ENCODE measurements at regions not wholly inside any gene's neighbourhood (a gene's known extent, or its start where the extent isn't known, plus 50 kb on each side); places are given as distances from the start of the nearest gene placed in this dataset.

DNA sequence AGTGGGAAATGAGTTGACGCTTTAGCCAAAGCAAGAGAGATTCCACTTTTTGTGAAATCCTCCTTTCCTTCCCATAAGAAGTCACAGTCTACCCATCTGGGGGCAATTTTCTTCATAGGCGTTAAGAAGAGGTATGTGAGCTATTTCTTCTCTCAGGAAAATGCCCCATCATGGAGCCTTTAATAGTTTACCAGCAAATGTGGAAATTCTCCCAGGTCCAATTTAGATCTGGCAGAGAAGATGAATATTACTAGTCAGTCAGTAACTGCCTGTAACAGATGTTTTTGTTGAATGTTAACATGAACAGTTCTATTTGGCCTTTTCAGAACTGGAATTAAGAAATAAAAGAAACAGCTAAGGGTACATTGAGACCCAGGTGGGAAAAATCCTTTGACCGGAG is 156.4 kb upstream of the RFX3 start:
- no peak for DNase-seq
- TF ChIP-seq, protein P1, sequence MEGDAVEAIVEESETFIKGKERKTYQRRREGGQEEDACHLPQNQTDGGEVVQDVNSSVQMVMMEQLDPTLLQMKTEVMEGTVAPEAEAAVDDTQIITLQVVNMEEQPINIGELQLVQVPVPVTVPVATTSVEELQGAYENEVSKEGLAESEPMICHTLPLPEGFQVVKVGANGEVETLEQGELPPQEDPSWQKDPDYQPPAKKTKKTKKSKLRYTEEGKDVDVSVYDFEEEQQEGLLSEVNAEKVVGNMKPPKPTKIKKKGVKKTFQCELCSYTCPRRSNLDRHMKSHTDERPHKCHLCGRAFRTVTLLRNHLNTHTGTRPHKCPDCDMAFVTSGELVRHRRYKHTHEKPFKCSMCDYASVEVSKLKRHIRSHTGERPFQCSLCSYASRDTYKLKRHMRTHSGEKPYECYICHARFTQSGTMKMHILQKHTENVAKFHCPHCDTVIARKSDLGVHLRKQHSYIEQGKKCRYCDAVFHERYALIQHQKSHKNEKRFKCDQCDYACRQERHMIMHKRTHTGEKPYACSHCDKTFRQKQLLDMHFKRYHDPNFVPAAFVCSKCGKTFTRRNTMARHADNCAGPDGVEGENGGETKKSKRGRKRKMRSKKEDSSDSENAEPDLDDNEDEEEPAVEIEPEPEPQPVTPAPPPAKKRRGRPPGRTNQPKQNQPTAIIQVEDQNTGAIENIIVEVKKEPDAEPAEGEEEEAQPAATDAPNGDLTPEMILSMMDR (IDR thresholded peaks at IDR 0.05; ENCODE audit: low read depth, low read length): no peak
- H3K4me1 ChIP-seq: no peaks in the 10 kb centered on the region

DNA sequence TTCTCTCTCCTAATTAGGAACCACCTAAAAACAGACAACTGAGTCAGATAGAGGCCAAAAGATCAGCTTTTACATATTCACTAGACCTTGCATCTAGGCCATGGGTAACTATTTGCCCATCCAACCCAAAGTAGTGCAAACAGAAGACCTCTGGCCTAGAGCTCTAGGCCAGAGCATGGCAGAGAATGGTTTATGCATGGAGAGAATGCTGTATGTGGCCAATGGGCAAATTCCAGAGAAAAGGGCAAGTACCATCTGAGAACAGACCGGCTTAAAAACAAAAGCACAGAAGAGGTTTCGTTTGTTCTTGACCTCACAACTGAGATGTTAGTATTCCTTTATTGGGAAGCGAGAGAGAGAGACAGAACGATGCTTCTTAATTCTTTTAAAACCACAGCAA is 151.7 kb upstream of the RFX3 start:
- TF ChIP-seq, protein P1 (IDR thresholded peaks at IDR 0.05; ENCODE audit: low read depth, low read length): no peak

More for the DNA sequence above, 156.4 kb upstream of the RFX3 start:
- Histone ChIP-seq H3K27me3 (no peaks in the 10 kb centered on the region), H3K4me3 (ENCODE audit: low read depth, low read length) (no peak overlapping the region), H3K9me3 (no peaks in the 10 kb centered on the region), H3K36me3 (no peaks in the 10 kb centered on the region)

DNA sequence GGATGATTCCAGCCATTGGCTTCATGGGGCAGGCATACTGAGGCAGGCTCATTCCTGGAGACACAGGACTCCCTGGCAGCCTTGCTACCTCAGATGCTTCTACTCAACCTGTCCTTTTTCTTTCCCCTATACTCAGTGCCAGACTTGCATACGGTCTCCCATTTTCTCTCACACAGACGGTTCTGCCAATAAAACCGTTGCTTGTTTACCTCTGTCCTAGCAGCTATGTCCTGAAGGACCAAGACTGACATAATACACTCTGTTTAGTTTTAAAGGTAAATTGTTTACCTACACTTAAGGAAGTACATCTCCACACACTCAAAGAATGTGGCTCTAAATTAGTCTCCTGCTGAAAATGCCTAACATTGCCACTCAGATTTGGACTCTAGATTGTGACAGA is 151.0 kb upstream of the RFX3 start:
- DNase-seq: no peak
- H3K4me1 ChIP-seq: no peaks in the 10 kb centered on the region

More for the DNA sequence above, 151.7 kb upstream of the RFX3 start:
- H3K4me1 ChIP-seq: no peaks in the 10 kb centered on the region
- no peaks in the 10 kb centered on the region for H3K36me3 ChIP-seq
- H3K27me3 ChIP-seq: no peaks in the 10 kb centered on the region
- H3K9me3 ChIP-seq: no peaks in the 10 kb centered on the region
- no peak for DNase-seq
- H3K4me3 ChIP-seq (ENCODE audit: low read depth, low read length): no peak overlapping the region

DNA sequence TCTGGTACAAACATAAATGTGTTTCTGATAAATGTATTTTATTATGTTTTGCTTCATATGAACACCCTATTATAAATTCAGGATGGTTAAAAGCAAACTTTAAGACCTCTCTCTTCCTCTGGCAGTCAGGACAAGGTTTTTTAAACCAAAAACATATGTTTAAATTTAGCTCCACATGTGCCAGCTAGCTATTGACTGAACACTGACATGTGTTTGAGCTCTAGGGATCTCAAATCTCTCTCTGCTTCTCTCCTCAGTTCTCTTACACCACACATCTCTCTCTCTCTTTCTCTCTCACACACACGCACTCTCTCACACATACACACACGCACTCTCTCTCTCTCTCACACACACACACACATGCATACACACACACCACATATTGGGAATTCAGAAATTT is 150.1 kb upstream of the RFX3 start:
- Histone ChIP-seq H3K4me1 (no peaks in the 10 kb centered on the region), H3K27me3 (no peaks in the 10 kb centered on the region), H3K9me3 (no peaks in the 10 kb centered on the region), H3K36me3 (no peaks in the 10 kb centered on the region), H3K4me3 (ENCODE audit: low read depth, low read length) (no peak overlapping the region)
- no peak for DNase-seq
- TF ChIP-seq, protein P1 (IDR thresholded peaks at IDR 0.05; ENCODE audit: low read depth, low read length): no peak

More for the DNA sequence above, 151.0 kb upstream of the RFX3 start:
- H3K36me3 ChIP-seq: no peaks in the 10 kb centered on the region
- no peaks in the 10 kb centered on the region for H3K27me3 ChIP-seq
- TF ChIP-seq, protein P1 (IDR thresholded peaks at IDR 0.05; ENCODE audit: low read depth, low read length): no peak
- H3K4me3 ChIP-seq (ENCODE audit: low read depth, low read length): no peak overlapping the region
- no peaks in the 10 kb centered on the region for H3K9me3 ChIP-seq

DNA sequence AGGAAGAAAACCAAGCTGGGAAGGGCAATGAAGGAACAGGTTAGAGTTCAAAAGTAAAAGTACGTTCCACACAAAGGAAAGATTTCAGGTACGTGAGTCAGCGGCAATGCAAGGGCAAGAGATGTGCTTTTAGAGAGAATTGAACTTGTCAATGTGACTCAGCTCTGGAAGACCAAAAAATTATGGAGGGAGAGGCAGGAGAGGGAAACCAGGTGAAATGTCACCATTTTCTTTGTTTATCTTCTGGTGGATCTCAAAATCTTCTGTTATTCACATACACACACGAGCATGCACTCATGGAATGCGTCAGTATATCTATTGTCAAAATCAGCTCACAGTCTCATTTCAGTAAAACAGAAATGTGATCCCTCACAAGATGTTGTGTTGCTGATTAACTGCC is 148.8 kb upstream of the RFX3 start:
- no peaks in the 10 kb centered on the region for H3K9me3 ChIP-seq
- H3K4me1 ChIP-seq: no peaks in the 10 kb centered on the region
- no peak for DNase-seq
- H3K36me3 ChIP-seq: no peaks in the 10 kb centered on the region
- no peaks in the 10 kb centered on the region for H3K27me3 ChIP-seq
- TF ChIP-seq, protein P1 (IDR thresholded peaks at IDR 0.05; ENCODE audit: low read depth, low read length): no peak
- H3K4me3 ChIP-seq (ENCODE audit: low read depth, low read length): no peak overlapping the region

DNA sequence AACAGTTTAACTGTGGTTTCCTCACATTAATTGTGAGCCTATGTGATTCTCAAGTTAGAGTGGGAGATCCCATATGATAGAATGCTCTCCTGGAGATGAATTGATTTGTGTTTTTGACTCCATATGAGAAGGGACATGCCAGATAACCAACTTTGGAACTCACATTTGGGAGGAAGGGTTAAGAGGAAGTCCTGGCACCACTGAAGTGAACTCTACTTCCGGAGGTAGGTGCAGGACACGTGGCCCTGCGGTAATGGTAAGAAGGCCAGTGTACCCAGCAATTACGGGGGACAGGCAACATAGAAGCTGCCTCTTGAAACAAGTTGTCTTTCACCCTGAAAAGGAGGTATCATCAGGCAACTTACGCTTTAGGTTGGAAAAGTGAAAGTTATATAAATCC is 146.6 kb upstream of the RFX3 start:
- H3K27me3 ChIP-seq: no peaks in the 10 kb centered on the region
- H3K9me3 ChIP-seq: no peaks in the 10 kb centered on the region
- no peak for DNase-seq
- H3K36me3 ChIP-seq: no peaks in the 10 kb centered on the region
- no peaks in the 10 kb centered on the region for H3K4me1 ChIP-seq
- TF ChIP-seq, protein P1 (IDR thresholded peaks at IDR 0.05; ENCODE audit: low read depth, low read length): no peak
- H3K4me3 ChIP-seq (ENCODE audit: low read depth, low read length): no peak overlapping the region
